ENCODE measurements at regions not wholly inside any gene's neighbourhood (a gene's known extent, or its start where the extent isn't known, plus 50 kb on each side); places are given as distances from the start of the nearest gene placed in this dataset.

- H3K4me1 ChIP-seq: no peaks in the 10 kb centered on the region
- H3K36me3 ChIP-seq: no peaks in the 10 kb centered on the region
- TF ChIP-seq POLR2A (IDR thresholded peaks at IDR 0.05) (no peak), CTCF (IDR thresholded peaks at IDR 0.05) (no peak)
- intact Hi-C loops (cut with DNase I): no loop called here
- ATAC-seq: no peak
- DNase-seq: no peak
- H3K4me3 ChIP-seq: no peak overlapping the region
- WGBS (ENCODE audit: insufficient coverage, low coverage, low lambda C conversion rate, missing lambda C conversion rate): 47% methylated on average over 14 of the region's 17 CpGs
- H3K9me3 ChIP-seq: no peaks in the 10 kb centered on the region
- no peak overlapping the region for H3K27ac ChIP-seq
- no peaks in the 10 kb centered on the region for H3K27me3 ChIP-seq
Measured at GRCh38 chr20:48041078-48041780, 255.9 kb upstream of the SULF2 start.

- TF ChIP-seq CTCF (IDR thresholded peaks at IDR 0.05) (no peak), POLR2A (IDR thresholded peaks at IDR 0.05) (no peak)
- intact Hi-C loops (cut with DNase I): no loop called here
- 70% methylated on average over 6 of the region's 6 CpGs for WGBS (ENCODE audit: insufficient coverage, low coverage, low lambda C conversion rate, missing lambda C conversion rate)
Measured at GRCh38 chr20:48040491-48040890, 255.2 kb upstream of the SULF2 start.

GRCh38 chr20:48040051-48040450, 254.8 kb upstream of the SULF2 start:
- no peak overlapping the region for H3K4me3 ChIP-seq
- intact Hi-C loops (cut with DNase I): no loop called here
- H3K9me3 ChIP-seq: no peaks in the 10 kb centered on the region
- H3K27ac ChIP-seq: no peak overlapping the region
- H3K27me3 ChIP-seq: no peaks in the 10 kb centered on the region
- DNase-seq: no peak
- TF ChIP-seq CTCF (IDR thresholded peaks at IDR 0.05): no peak
- TF ChIP-seq POLR2A (IDR thresholded peaks at IDR 0.05): no peak
- no peaks in the 10 kb centered on the region for H3K4me1 ChIP-seq
- H3K36me3 ChIP-seq: no peaks in the 10 kb centered on the region
- WGBS (ENCODE audit: insufficient coverage, low coverage, low lambda C conversion rate, missing lambda C conversion rate): 71% methylated on average over 7 of the region's 7 CpGs
- ATAC-seq: no peak

More at GRCh38 chr20:48040491-48040890, 255.2 kb upstream of the SULF2 start:
- DNase-seq (no peak), ATAC-seq (no peak)
- H3K4me1 ChIP-seq: no peaks in the 10 kb centered on the region
- H3K36me3 ChIP-seq: no peaks in the 10 kb centered on the region
- H3K27me3 ChIP-seq: no peaks in the 10 kb centered on the region
- H3K9me3 ChIP-seq: no peaks in the 10 kb centered on the region
- H3K27ac ChIP-seq: no peak overlapping the region
- H3K4me3 ChIP-seq: no peak overlapping the region

GRCh38 chr20:48039514-48039913, 254.2 kb upstream of the SULF2 start:
- H3K27me3 ChIP-seq: no peaks in the 10 kb centered on the region
- no peak for TF ChIP-seq CTCF (IDR thresholded peaks at IDR 0.05)
- TF ChIP-seq POLR2A (IDR thresholded peaks at IDR 0.05): no peak
- no peaks in the 10 kb centered on the region for H3K4me1 ChIP-seq
- H3K9me3 ChIP-seq: no peaks in the 10 kb centered on the region
- H3K27ac ChIP-seq: no peak overlapping the region
- DNase-seq: no peak
- intact Hi-C loops (cut with DNase I): no loop called here
- no peaks in the 10 kb centered on the region for H3K36me3 ChIP-seq
- WGBS (ENCODE audit: insufficient coverage, low coverage, low lambda C conversion rate, missing lambda C conversion rate): 80% methylated on average over 1 of the region's 2 CpGs
- no peak for ATAC-seq
- no peak overlapping the region for H3K4me3 ChIP-seq

Measured in right lobe of liver (tissue), 6 donors.